ENCODE measurements at regions not wholly inside any gene's neighbourhood (a gene's known extent, or its start where the extent isn't known, plus 50 kb on each side); places are given as distances from the start of the nearest gene placed in this dataset.

GRCh38 chr5:3006526-3006925, 255.0 kb upstream of the IRX2 start:
- Histone ChIP-seq H3K9me3 (no peaks in the 10 kb centered on the region), H3K36me3 (no peaks in the 10 kb centered on the region), H3K4me3 (no peak overlapping the region), H3K4me1 (no peaks in the 10 kb centered on the region), H3K27me3 (no peaks in the 10 kb centered on the region), H3K27ac (no peak overlapping the region)
- DNase-seq (peak; percentile 15), ATAC-seq (no peak)
- intact Hi-C loops (cut with DNase I) = no loop called here
- TF ChIP-seq CTCF (IDR thresholded peaks at IDR 0.05) = no peak

GRCh38 chr5:3004361-3005080, 253.0 kb upstream of the IRX2 start:
- Histone ChIP-seq H3K4me3 (no peak overlapping the region), H3K27me3 (no peaks in the 10 kb centered on the region), H3K9me3 (no peaks in the 10 kb centered on the region), H3K36me3 (no peaks in the 10 kb centered on the region), H3K27ac (no peak overlapping the region), H3K4me1 (no peaks in the 10 kb centered on the region)
- ATAC-seq (no peak), DNase-seq (peak; percentile 28)
- TF ChIP-seq CTCF (IDR thresholded peaks at IDR 0.05) = no peak
- intact Hi-C loops (cut with DNase I) = no loop called here

GRCh38 chr5:3002230-3002629, 250.8 kb upstream of the IRX2 start:
- Histone ChIP-seq H3K4me1 (no peaks in the 10 kb centered on the region), H3K9me3 (no peaks in the 10 kb centered on the region), H3K27ac (no peak overlapping the region), H3K27me3 (no peaks in the 10 kb centered on the region), H3K36me3 (no peaks in the 10 kb centered on the region), H3K4me3 (no peak overlapping the region)
- DNase-seq (peak; percentile 12), ATAC-seq (no peak)
- intact Hi-C loops (cut with DNase I) = no loop called here
- no peak for TF ChIP-seq CTCF (IDR thresholded peaks at IDR 0.05)

- Histone ChIP-seq H3K27me3 (no peaks in the 10 kb centered on the region), H3K36me3 (no peaks in the 10 kb centered on the region), H3K27ac (no peak overlapping the region), H3K4me1 (no peaks in the 10 kb centered on the region), H3K9me3 (no peaks in the 10 kb centered on the region), H3K4me3 (no peak overlapping the region)
- intact Hi-C loops (cut with DNase I) = no loop called here
- TF ChIP-seq CTCF (IDR thresholded peaks at IDR 0.05) = no peak
- DNase-seq = peak; percentile 7
- no peak for ATAC-seq
These were observed 249.2 kb upstream of the IRX2 start for GRCh38 chr5:3000631-3001030.

GRCh38 chr5:2999926-3000325, 248.4 kb upstream of the IRX2 start:
- DNase-seq (peak; percentile 27), ATAC-seq (no peak)
- H3K36me3 ChIP-seq = no peaks in the 10 kb centered on the region
- H3K27me3 ChIP-seq = no peaks in the 10 kb centered on the region
- H3K27ac ChIP-seq = no peak overlapping the region
- no peaks in the 10 kb centered on the region for H3K9me3 ChIP-seq
- no peak for TF ChIP-seq CTCF (IDR thresholded peaks at IDR 0.05)
- no peak overlapping the region for H3K4me3 ChIP-seq
- no peaks in the 10 kb centered on the region for H3K4me1 ChIP-seq
- intact Hi-C loops (cut with DNase I) = no loop called here

- ATAC-seq = no peak
- H3K4me3 ChIP-seq = no peak overlapping the region
- H3K27me3 ChIP-seq = no peaks in the 10 kb centered on the region
- intact Hi-C loops (cut with DNase I) = no loop called here
- no peaks in the 10 kb centered on the region for H3K36me3 ChIP-seq
- TF ChIP-seq CTCF (IDR thresholded peaks at IDR 0.05) = no peak
- H3K4me1 ChIP-seq = no peaks in the 10 kb centered on the region
- no peaks in the 10 kb centered on the region for H3K9me3 ChIP-seq
- H3K27ac ChIP-seq = no peak overlapping the region
- no peak for DNase-seq
These were observed 246.6 kb upstream of the IRX2 start for GRCh38 chr5:2998106-2998505.

Measured in upper lobe of right lung (tissue), 1 donor.